MCF 10A (cell line): ENCODE measurements at regions not wholly inside any gene's neighbourhood (a gene's known extent, or its start where the extent isn't known, plus 50 kb on each side); places are given as distances from the start of the nearest gene placed in this dataset.

ENCODE experiments used
- BruUV-seq: library from RNA; stranded (reverse); fragments of 400-500 nt; replicated peaks from 2 replicates; lab custom pipeline; 2021; lab: Mats Ljungman, UMichigan
- CTCF ChIA-PET: fragments of 300-600 bp; sonication (Branson Sonifier 250); formaldehyde crosslinking; extraction: SDS; loops from one replicate; lab custom pipeline; 2021; ENCODE audit warnings: antibody characterized with exemption, inconsistent platforms; lab: Yijun Ruan, JAX
- POLR2A ChIA-PET: fragments of 300-600, 350-650 bp; sonication (Branson Sonifier 250); formaldehyde crosslinking; extraction: SDS; loops from one replicate; lab custom pipeline; 2020; ENCODE audit warnings: antibody characterized with exemption, inconsistent platforms; lab: Yijun Ruan, JAX
- DNase-seq: peaks from one replicate; pipeline ENCODE4 v3.0.0-alpha.2; 2018; ENCODE audit not compliant: unreplicated experiment
- H3K27ac Mint-ChIP-seq: one replicate; pipeline ENCODE4 v1.8.0; 2022; ENCODE audit warnings: mild to moderate bottlenecking, low read depth, mixed read lengths; ENCODE audit not compliant: unreplicated experiment
- H3K27me3 Mint-ChIP-seq: one replicate; pipeline ENCODE4 v1.8.0; 2022; ENCODE audit warnings: mixed read lengths; ENCODE audit not compliant: insufficient read depth, unreplicated experiment
- H3K36me3 Mint-ChIP-seq: one replicate; pipeline ENCODE4 v1.8.0; 2022; ENCODE audit warnings: mild to moderate bottlenecking, moderate library complexity, mixed read lengths; ENCODE audit not compliant: insufficient read depth, unreplicated experiment
- H3K4me1 Mint-ChIP-seq: one replicate; pipeline ENCODE4 v1.8.0; 2022; ENCODE audit warnings: mixed read lengths; ENCODE audit not compliant: insufficient read depth, unreplicated experiment
- H3K4me3 Mint-ChIP-seq: one replicate; pipeline ENCODE4 v1.8.0; 2022; ENCODE audit warnings: mild to moderate bottlenecking, moderate library complexity, mixed read lengths; ENCODE audit not compliant: unreplicated experiment
- H3K9me3 Mint-ChIP-seq: one replicate; pipeline ENCODE4 v1.8.0; 2022; ENCODE audit warnings: mixed read lengths; ENCODE audit not compliant: unreplicated experiment
- CTCF ChIP-seq: fragments of 200-600 bp; IDR thresholded peaks from one replicate; pipeline ENCODE4 v1.8.0; 2022; ENCODE audit warnings: antibody characterized with exemption, mild to moderate bottlenecking; ENCODE audit not compliant: unreplicated experiment
- intact Hi-C: fragments of 100-400 bp; cut with micrococcal nuclease; formaldehyde crosslinking; loops from 2 replicates; pipeline ENCODE4 v1.14.1; 2022

GRCh38 chr12:69000540-69001243 is 67.7 kb upstream of the CPM start:
- Mint-ChIP-seq H3K4me3 (no peak overlapping the region), H3K27me3 (no peaks in the 10 kb centered on the region), H3K27ac (no peak overlapping the region), H3K4me1 (no peaks in the 10 kb centered on the region), H3K36me3 (no peaks in the 10 kb centered on the region), H3K9me3 (peaks cover 8% of the 10 kb centered on the region)
- DNase-seq, result no peak
- no TSS peak for BruUV-seq
- intact Hi-C loops, result no loop called here
- CTCF ChIA-PET, result interaction anchor here (0.7 kb wide), 1 partner anchor 88 kb away, joined by 3 read pairs; no protein-coding TSS in a partner anchor
- POLR2A ChIA-PET, result no interaction called here
- TF ChIP-seq CTCF, result no peak

GRCh38 chr12:69001251-69001650 is 68.3 kb upstream of the CPM start:
- no peak overlapping the region for H3K4me3 Mint-ChIP-seq
- H3K4me1 Mint-ChIP-seq, result no peaks in the 10 kb centered on the region
- no peaks in the 10 kb centered on the region for H3K27me3 Mint-ChIP-seq
- TF ChIP-seq CTCF, result no peak
- POLR2A ChIA-PET, result no interaction called here
- CTCF ChIA-PET, result no interaction called here
- intact Hi-C loops, result no loop called here
- no TSS peak for BruUV-seq
- H3K27ac Mint-ChIP-seq, result no peak overlapping the region
- H3K36me3 Mint-ChIP-seq, result no peaks in the 10 kb centered on the region
- DNase-seq, result no peak
- H3K9me3 Mint-ChIP-seq, result peaks cover 8% of the 10 kb centered on the region

- ChIA-PET POLR2A (no interaction called here), CTCF (no interaction called here)
- no TSS peak for BruUV-seq
- Mint-ChIP-seq H3K27me3 (no peaks in the 10 kb centered on the region), H3K27ac (no peak overlapping the region), H3K36me3 (no peaks in the 10 kb centered on the region), H3K9me3 (no peaks in the 10 kb centered on the region), H3K4me3 (no peak overlapping the region), H3K4me1 (peaks cover 12% of the 10 kb centered on the region)
- TF ChIP-seq CTCF, result no peak
- intact Hi-C loops, result no loop called here
- no peak for DNase-seq
These were observed 70.0 kb upstream of the CPM start for GRCh38 chr12:69002969-69003368.

- Mint-ChIP-seq H3K4me1 (peaks cover 22% of the 10 kb centered on the region), H3K27me3 (no peaks in the 10 kb centered on the region), H3K9me3 (no peaks in the 10 kb centered on the region), H3K36me3 (no peaks in the 10 kb centered on the region), H3K27ac (no peak overlapping the region), H3K4me3 (no peak overlapping the region)
- intact Hi-C loops, result no loop called here
- ChIA-PET POLR2A (no interaction called here), CTCF (interaction anchor here (0.6 to 0.7 kb wide), 2 partner anchors 159 to 395 kb away, joined by 3 to 4 read pairs; no protein-coding TSS in a partner anchor)
- TF ChIP-seq CTCF, result no peak
- no peak for DNase-seq
- BruUV-seq, result no TSS peak
These were observed 71.0 kb upstream of the CPM start for GRCh38 chr12:69003991-69004390.
